ENCODE measurements at regions not wholly inside any gene's neighbourhood (a gene's known extent, or its start where the extent isn't known, plus 50 kb on each side); places are given as distances from the start of the nearest gene placed in this dataset.

DNA sequence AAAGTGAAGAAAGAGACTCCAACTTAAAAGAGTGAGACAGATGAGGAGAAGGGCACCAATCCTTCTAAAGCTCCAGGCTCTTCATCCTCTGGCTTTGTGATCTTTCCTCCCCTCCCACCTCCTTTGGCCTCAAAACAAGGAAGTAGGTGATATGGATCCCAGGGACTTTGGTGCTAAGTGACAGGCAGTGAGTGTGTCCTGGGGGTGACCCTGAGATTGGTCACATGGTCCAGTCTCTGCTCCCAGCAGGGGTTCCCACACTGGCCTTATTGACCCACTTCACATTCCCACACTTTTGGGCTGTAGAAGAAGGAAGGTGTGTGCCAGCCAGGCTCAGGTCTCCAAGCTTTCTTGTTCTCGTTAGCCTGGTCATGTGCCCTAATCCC, 401.2 kb upstream of the PROX1 start:
- TF ChIP-seq, protein P1, sequence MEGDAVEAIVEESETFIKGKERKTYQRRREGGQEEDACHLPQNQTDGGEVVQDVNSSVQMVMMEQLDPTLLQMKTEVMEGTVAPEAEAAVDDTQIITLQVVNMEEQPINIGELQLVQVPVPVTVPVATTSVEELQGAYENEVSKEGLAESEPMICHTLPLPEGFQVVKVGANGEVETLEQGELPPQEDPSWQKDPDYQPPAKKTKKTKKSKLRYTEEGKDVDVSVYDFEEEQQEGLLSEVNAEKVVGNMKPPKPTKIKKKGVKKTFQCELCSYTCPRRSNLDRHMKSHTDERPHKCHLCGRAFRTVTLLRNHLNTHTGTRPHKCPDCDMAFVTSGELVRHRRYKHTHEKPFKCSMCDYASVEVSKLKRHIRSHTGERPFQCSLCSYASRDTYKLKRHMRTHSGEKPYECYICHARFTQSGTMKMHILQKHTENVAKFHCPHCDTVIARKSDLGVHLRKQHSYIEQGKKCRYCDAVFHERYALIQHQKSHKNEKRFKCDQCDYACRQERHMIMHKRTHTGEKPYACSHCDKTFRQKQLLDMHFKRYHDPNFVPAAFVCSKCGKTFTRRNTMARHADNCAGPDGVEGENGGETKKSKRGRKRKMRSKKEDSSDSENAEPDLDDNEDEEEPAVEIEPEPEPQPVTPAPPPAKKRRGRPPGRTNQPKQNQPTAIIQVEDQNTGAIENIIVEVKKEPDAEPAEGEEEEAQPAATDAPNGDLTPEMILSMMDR (IDR thresholded peaks at IDR 0.05), result no peak
- TF ChIP-seq POLR2A (IDR thresholded peaks at IDR 0.05; ENCODE audit: low read depth) (no peak), EP300 (IDR thresholded peaks at IDR 0.05) (no peak)
